ENCODE measurements at regions not wholly inside any gene's neighbourhood (a gene's known extent, or its start where the extent isn't known, plus 50 kb on each side); places are given as distances from the start of the nearest gene placed in this dataset.
"Not testable (repeated sequence)": the region's sequence is repeated elsewhere in the genome, so short reads cannot be mapped to it uniquely, and the experiment has no call there.

GRCh38 chr9:115411993-115412452 lies 294.1 kb upstream of the TNC start:
- DNase-seq = no peak

- no peak for DNase-seq
Measured at GRCh38 chr9:115412656-115413055, 294.7 kb upstream of the TNC start.

- no peak for DNase-seq
Measured at GRCh38 chr9:115413304-115413703, 295.3 kb upstream of the TNC start.

GRCh38 chr9:115413766-115414382 lies 295.9 kb upstream of the TNC start:
- DNase-seq = no peak

GRCh38 chr9:115414561-115414960 lies 296.6 kb upstream of the TNC start:
- no peak for DNase-seq

- DNase-seq = no peak
Measured at GRCh38 chr9:115415450-115415849, 297.5 kb upstream of the TNC start.

- no peak for DNase-seq
Measured at GRCh38 chr9:115416299-115416698, 298.3 kb upstream of the TNC start.

GRCh38 chr9:115418181-115418580 lies 300.2 kb upstream of the TNC start:
- not testable (repeated sequence) for DNase-seq

- DNase-seq = no peak
Measured at GRCh38 chr9:115422932-115423440, 305.0 kb upstream of the TNC start.

- DNase-seq = no peak
Measured at GRCh38 chr9:115423646-115424045, 305.7 kb upstream of the TNC start.

- DNase-seq = no peak
Measured at GRCh38 chr9:115425601-115426000, 307.6 kb upstream of the TNC start.

GRCh38 chr9:115437418-115437817 lies 319.5 kb upstream of the TNC start:
- DNase-seq = no peak

- DNase-seq = no peak
Measured at GRCh38 chr9:115439641-115440040, 321.7 kb upstream of the TNC start.

GRCh38 chr9:115442054-115442453 lies 324.1 kb upstream of the TNC start:
- no peak for DNase-seq

- DNase-seq = no peak
Measured at GRCh38 chr9:115443890-115444289, 325.9 kb upstream of the TNC start.

- no peak for DNase-seq
Measured at GRCh38 chr9:115444959-115445358, 327.0 kb upstream of the TNC start.

GRCh38 chr9:115445655-115446054 lies 327.7 kb upstream of the TNC start:
- no peak for DNase-seq

- DNase-seq = no peak
Measured at GRCh38 chr9:115456515-115456914, 338.6 kb upstream of the TNC start.

- DNase-seq = no peak
Measured at GRCh38 chr9:115461280-115461679, 343.3 kb upstream of the TNC start.

- no peak for DNase-seq
Measured at GRCh38 chr9:115462623-115463022, 344.7 kb upstream of the TNC start.

GRCh38 chr9:115466756-115467155 lies 348.8 kb upstream of the TNC start:
- DNase-seq = no peak

- no peak for DNase-seq
Measured at GRCh38 chr9:115469841-115470240, 351.9 kb upstream of the TNC start.

- not testable (repeated sequence) for DNase-seq
Measured at GRCh38 chr9:115473032-115473431, 355.1 kb upstream of the TNC start.

GRCh38 chr9:115481769-115482168 lies 363.8 kb upstream of the TNC start:
- DNase-seq = no peak

GRCh38 chr9:115482747-115483146 lies 364.8 kb upstream of the TNC start:
- no peak for DNase-seq
